ENCODE measurements at regions not wholly inside any gene's neighbourhood (a gene's known extent, or its start where the extent isn't known, plus 50 kb on each side); places are given as distances from the start of the nearest gene placed in this dataset.

GRCh38 chr16:65661558-65661957 is 539.7 kb upstream of the CDH11 start:
- Histone ChIP-seq H2BK5ac (ENCODE audit: low read depth, low read length) (no peak overlapping the region), H3K9ac (replicated peaks in 1 of 4; ENCODE audit: extremely low read depth in 1 of 4, low read depth in 3 of 4, low read length in 3 of 4) (no peak overlapping the region; a peak in 1 of 7 replicates), H3K79me1 (ENCODE audit: low read depth, low read length) (no peaks in the 10 kb centered on the region), H3K14ac (ENCODE audit: insufficient read length) (no peak overlapping the region), H2BK20ac (ENCODE audit: low read length) (no peak overlapping the region), H2AK5ac (ENCODE audit: low read depth, low read length) (no peak overlapping the region), H3K4ac (replicated peaks; ENCODE audit: insufficient read length, low read depth, low read length) (no peak overlapping the region), H3K56ac (replicated peaks; ENCODE audit: insufficient read length, low read depth, low read length) (no peak overlapping the region), H3K36me3 (ENCODE audit: control insufficient read depth in 2 of 4, insufficient read depth in 4 of 4, low read length in 3 of 4) (no peaks in the 10 kb centered on the region), H3K4me1 (replicated peaks in 1 of 4; ENCODE audit: control insufficient read depth in 3 of 4, insufficient read depth in 4 of 4, low read length in 3 of 4) (peaks cover 0 to 4% (median 2%) of the 10 kb centered on the region in 4 experiments; a peak in 3 of 7 replicates), H2BK120ac (replicated peaks; ENCODE audit: low read depth, low read length) (no peak overlapping the region), H3K23ac (ENCODE audit: insufficient read length) (no peak overlapping the region), H3K27me3 (replicated peaks in 1 of 4; ENCODE audit: control insufficient read depth in 3 of 4, extremely low read depth in 1 of 4, insufficient read depth in 3 of 4, low read length in 3 of 4) (no peaks in the 10 kb centered on the region), H3K23me2 (ENCODE audit: low read depth, low read length) (no peaks in the 10 kb centered on the region), H4K8ac (ENCODE audit: extremely low read depth, insufficient read depth, low read length) (no peak overlapping the region), H2BK12ac (ENCODE audit: low read depth, low read length) (no peak overlapping the region), H2BK15ac (ENCODE audit: low read length) (no peak overlapping the region), H4K5ac (ENCODE audit: insufficient read length, low read depth, low read length) (no peak overlapping the region), H4K20me1 (replicated peaks in 1 of 2; ENCODE audit: control insufficient read depth in 1 of 2, insufficient read depth in 2 of 2, low read length in 2 of 2) (no peaks in the 10 kb centered on the region), H3K9me3 (ENCODE audit: insufficient read depth in 2 of 2, low read depth in 1 of 2, low read length in 1 of 2) (no peaks in the 10 kb centered on the region), H3K18ac (ENCODE audit: extremely low read depth, low read length) (no peak overlapping the region), H3K27ac (ENCODE audit: low read depth, low read length) (no peak overlapping the region), H3K79me2 (ENCODE audit: control insufficient read depth in 1 of 2, insufficient read depth in 2 of 2, low read length in 2 of 2) (no peaks in the 10 kb centered on the region), H4K91ac (replicated peaks; ENCODE audit: insufficient read length, low read length) (no peak overlapping the region), H2AFZ (ENCODE audit: low read length) (no peak overlapping the region), H3K4me2 (ENCODE audit: insufficient read depth in 1 of 2, low read depth in 2 of 2, low read length in 2 of 2) (no peak overlapping the region), H3K4me3 (ENCODE audit: extremely low read depth in 1 of 4, insufficient read depth in 2 of 4, low read depth in 3 of 4, low read length in 4 of 4) (no peak overlapping the region)
- ChIA-PET CTCF (ENCODE audit: partially characterized antibody) (interaction anchor here (1.2 to 1.5 kb wide), 2 partner anchors 386 to 398 kb away, joined by 3 read pairs; no protein-coding TSS in a partner anchor), POLR2A (ENCODE audit: partially characterized antibody) (no interaction called here)
- no peak for DNase-seq (ENCODE audit: low read depth in 1 of 2, low spot score in 2 of 2)
- TF ChIP-seq PHF8 (conservative IDR thresholded peaks at IDR 0.05; ENCODE audit: low read depth, low read length) (no peak), MAFK (IDR thresholded peaks at IDR 0.05; ENCODE audit: low read depth, low read length) (no peak), BCL11A (IDR thresholded peaks at IDR 0.05; ENCODE audit: low read depth in 2 of 2, low read length in 2 of 2) (no peak), EGR1 (IDR thresholded peaks at IDR 0.05; ENCODE audit: borderline replicate concordance, low read depth, low read length) (no peak), YY1 (IDR thresholded peaks at IDR 0.05; ENCODE audit: low read depth, low read length) (no peak), HDAC2 (IDR thresholded peaks at IDR 0.05; ENCODE audit: borderline replicate concordance in 1 of 2, low read depth in 2 of 2, low read length in 2 of 2) (no peak), ASH2L (IDR thresholded peaks at IDR 0.05; ENCODE audit: low read length) (no peak)
- TF ChIP-seq, protein P1, sequence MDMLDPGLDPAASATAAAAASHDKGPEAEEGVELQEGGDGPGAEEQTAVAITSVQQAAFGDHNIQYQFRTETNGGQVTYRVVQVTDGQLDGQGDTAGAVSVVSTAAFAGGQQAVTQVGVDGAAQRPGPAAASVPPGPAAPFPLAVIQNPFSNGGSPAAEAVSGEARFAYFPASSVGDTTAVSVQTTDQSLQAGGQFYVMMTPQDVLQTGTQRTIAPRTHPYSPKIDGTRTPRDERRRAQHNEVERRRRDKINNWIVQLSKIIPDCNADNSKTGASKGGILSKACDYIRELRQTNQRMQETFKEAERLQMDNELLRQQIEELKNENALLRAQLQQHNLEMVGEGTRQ (IDR thresholded peaks at IDR 0.05; ENCODE audit: low read length) = no peak
- 95% methylated on average over 5 of the region's 5 CpGs; no CpG with 5 or more reads in 1 of the 2 experiments for WGBS, 2 experiments (ENCODE audit: extremely low coverage in 1 of 2, insufficient coverage in 1 of 2, insufficient read length in 1 of 2, insufficient replicate concordance in 2 of 2, low coverage in 1 of 2, low lambda C conversion rate in 2 of 2, missing lambda C conversion rate in 1 of 2)
- no peak for FAIRE-seq

Measured in H1 (cell line).